C1 segment of cervical spinal cord (tissue), 14 donors: ENCODE measurements at regions not wholly inside any gene's neighbourhood (a gene's known extent, or its start where the extent isn't known, plus 50 kb on each side); places are given as distances from the start of the nearest gene placed in this dataset.
"Not testable (repeated sequence)": the region's sequence is repeated elsewhere in the genome, so short reads cannot be mapped to it uniquely, and the experiment has no call there.

Source experiments
- DNase-seq, 14 donors: peaks; one replicate each; lab custom pipeline; 2025; lab: John Stamatoyannopoulos, UW

- no peak for DNase-seq
Measured at GRCh38 chr5:82655078-82655477, 376.9 kb upstream of the RPS23 start.

GRCh38 chr5:82649943-82650342, 371.8 kb upstream of the RPS23 start:
- no peak for DNase-seq

GRCh38 chr5:82644766-82645165, 366.6 kb upstream of the RPS23 start:
- no peak for DNase-seq

GRCh38 chr5:82644229-82644628, 366.1 kb upstream of the RPS23 start:
- DNase-seq = no peak

- no peak for DNase-seq
Measured at GRCh38 chr5:82642313-82642712, 364.2 kb upstream of the RPS23 start.

GRCh38 chr5:82641331-82642003, 363.3 kb upstream of the RPS23 start:
- peak in 11 of 14 donors; percentile 14 to 67 (median 47) for DNase-seq

GRCh38 chr5:82640916-82641315, 362.8 kb upstream of the RPS23 start:
- peak in 1 of 14 donors; percentile 30 for DNase-seq

- DNase-seq = no peak
Measured at GRCh38 chr5:82639393-82640144, 361.4 kb upstream of the RPS23 start.

- DNase-seq = no peak
Measured at GRCh38 chr5:82636591-82636990, 358.4 kb upstream of the RPS23 start.

GRCh38 chr5:82635561-82636288, 357.6 kb upstream of the RPS23 start:
- DNase-seq = no peak

- no peak for DNase-seq
Measured at GRCh38 chr5:82628364-82628910, 350.3 kb upstream of the RPS23 start.

- DNase-seq = not testable (repeated sequence)
Measured at GRCh38 chr5:82626905-82627591, 348.9 kb upstream of the RPS23 start.

GRCh38 chr5:82626012-82626411, 347.9 kb upstream of the RPS23 start:
- DNase-seq = not testable (repeated sequence)

GRCh38 chr5:82624062-82624461, 345.9 kb upstream of the RPS23 start:
- DNase-seq = no peak

GRCh38 chr5:82622711-82623514, 344.8 kb upstream of the RPS23 start:
- no peak for DNase-seq

- DNase-seq = no peak
Measured at GRCh38 chr5:82622205-82622604, 344.1 kb upstream of the RPS23 start.

GRCh38 chr5:82620957-82621600, 342.9 kb upstream of the RPS23 start:
- DNase-seq = no peak

- DNase-seq = no peak
Measured at GRCh38 chr5:82619097-82619496, 340.9 kb upstream of the RPS23 start.

- no peak for DNase-seq
Measured at GRCh38 chr5:82614706-82615105, 336.6 kb upstream of the RPS23 start.

- DNase-seq = no peak
Measured at GRCh38 chr5:82613891-82614290, 335.7 kb upstream of the RPS23 start.
